Left ventricle myocardium inferior (tissue), 1 donor: ENCODE measurements at regions not wholly inside any gene's neighbourhood (a gene's known extent, or its start where the extent isn't known, plus 50 kb on each side); places are given as distances from the start of the nearest gene placed in this dataset.

Experiments
- DNase-seq: peaks from one replicate; pipeline ENCODE4 v3.0.0-alpha.2; 2020
- H3K27ac ChIP-seq: fragments of 200-600 bp; replicated peaks from 2 replicates; pipeline ENCODE4 v1.8.0; 2021
- H3K27me3 ChIP-seq: fragments of 200-600 bp; 2 replicates; pipeline ENCODE4 v1.8.0; 2021; ENCODE audit warnings: low read depth
- H3K36me3 ChIP-seq: fragments of 200-600 bp; 2 replicates; pipeline ENCODE4 v1.8.0; 2021
- H3K4me1 ChIP-seq: fragments of 200-600 bp; 2 replicates; pipeline ENCODE4 v1.8.0; 2021
- H3K4me3 ChIP-seq: fragments of 200-600 bp; 2 replicates; pipeline ENCODE4 v1.8.0; 2021; ENCODE audit warnings: mild to moderate bottlenecking, moderate library complexity
- H3K9me3 ChIP-seq: fragments of 200-600 bp; replicated peaks from 2 replicates; pipeline ENCODE4 v1.8.0; 2021
- intact Hi-C: fragments of 100-400 bp; cut with micrococcal nuclease; formaldehyde crosslinking; loops from one replicate; pipeline ENCODE4 v1.11.0; 2022
- TF ChIP-seq, protein P1 (sequence below): fragments of 200-600 bp; IDR thresholded peaks from 2 replicates; pipeline ENCODE4 v1.8.0; 2021; ENCODE audit warnings: antibody characterized with exemption, mild to moderate bottlenecking, borderline replicate concordance
- donor health status: DM: no; HTN: yes; CAD: no; lungs with severe emphysema.

- no peak overlapping the region for H3K27ac ChIP-seq
- no peak for DNase-seq
Measured at GRCh38 chr7:46651070-46651469, 730.0 kb upstream of the IGFBP3 start.

DNA sequence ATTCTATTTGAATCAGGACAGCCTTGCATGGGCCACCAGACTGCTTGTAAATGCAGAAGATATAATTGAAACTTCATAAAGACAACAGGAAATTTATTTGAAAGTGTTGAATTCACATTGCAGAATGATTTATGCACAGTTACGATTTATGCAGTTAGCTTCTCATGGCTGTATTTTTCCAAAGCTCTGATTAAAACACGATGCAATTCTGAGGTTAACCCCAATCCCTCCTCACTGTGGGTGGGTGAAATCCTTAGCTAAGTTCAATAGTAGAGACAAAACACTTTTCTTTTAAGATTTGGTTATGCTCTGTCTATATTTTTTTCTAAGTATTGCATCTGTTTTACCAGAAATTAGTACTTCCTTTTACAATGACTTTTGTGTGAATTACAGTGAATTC lies 728.8 kb upstream of the IGFBP3 start:
- H3K4me1 ChIP-seq = no peaks in the 10 kb centered on the region
- intact Hi-C loops = no loop called here
- DNase-seq = no peak
- H3K27ac ChIP-seq = no peak overlapping the region
- H3K9me3 ChIP-seq = no peaks in the 10 kb centered on the region
- H3K4me3 ChIP-seq = no peak overlapping the region
- TF ChIP-seq, protein P1, sequence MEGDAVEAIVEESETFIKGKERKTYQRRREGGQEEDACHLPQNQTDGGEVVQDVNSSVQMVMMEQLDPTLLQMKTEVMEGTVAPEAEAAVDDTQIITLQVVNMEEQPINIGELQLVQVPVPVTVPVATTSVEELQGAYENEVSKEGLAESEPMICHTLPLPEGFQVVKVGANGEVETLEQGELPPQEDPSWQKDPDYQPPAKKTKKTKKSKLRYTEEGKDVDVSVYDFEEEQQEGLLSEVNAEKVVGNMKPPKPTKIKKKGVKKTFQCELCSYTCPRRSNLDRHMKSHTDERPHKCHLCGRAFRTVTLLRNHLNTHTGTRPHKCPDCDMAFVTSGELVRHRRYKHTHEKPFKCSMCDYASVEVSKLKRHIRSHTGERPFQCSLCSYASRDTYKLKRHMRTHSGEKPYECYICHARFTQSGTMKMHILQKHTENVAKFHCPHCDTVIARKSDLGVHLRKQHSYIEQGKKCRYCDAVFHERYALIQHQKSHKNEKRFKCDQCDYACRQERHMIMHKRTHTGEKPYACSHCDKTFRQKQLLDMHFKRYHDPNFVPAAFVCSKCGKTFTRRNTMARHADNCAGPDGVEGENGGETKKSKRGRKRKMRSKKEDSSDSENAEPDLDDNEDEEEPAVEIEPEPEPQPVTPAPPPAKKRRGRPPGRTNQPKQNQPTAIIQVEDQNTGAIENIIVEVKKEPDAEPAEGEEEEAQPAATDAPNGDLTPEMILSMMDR = no peak
- H3K36me3 ChIP-seq = no peaks in the 10 kb centered on the region
- no peaks in the 10 kb centered on the region for H3K27me3 ChIP-seq

More at GRCh38 chr7:46651070-46651469, 730.0 kb upstream of the IGFBP3 start:
- H3K4me3 ChIP-seq = no peak overlapping the region
- no peaks in the 10 kb centered on the region for H3K4me1 ChIP-seq
- no peaks in the 10 kb centered on the region for H3K9me3 ChIP-seq
- H3K27me3 ChIP-seq = no peaks in the 10 kb centered on the region
- intact Hi-C loops = no loop called here
- no peaks in the 10 kb centered on the region for H3K36me3 ChIP-seq
- TF ChIP-seq, protein P1 = no peak

- no peaks in the 10 kb centered on the region for H3K4me1 ChIP-seq
- H3K27ac ChIP-seq = no peak overlapping the region
- DNase-seq = no peak
- H3K9me3 ChIP-seq = no peaks in the 10 kb centered on the region
- H3K36me3 ChIP-seq = no peaks in the 10 kb centered on the region
- no peaks in the 10 kb centered on the region for H3K27me3 ChIP-seq
- H3K4me3 ChIP-seq = no peak overlapping the region
- TF ChIP-seq, protein P1 = no peak
- intact Hi-C loops = no loop called here
Measured at GRCh38 chr7:46637793-46638735, 717.0 kb upstream of the IGFBP3 start.

DNA sequence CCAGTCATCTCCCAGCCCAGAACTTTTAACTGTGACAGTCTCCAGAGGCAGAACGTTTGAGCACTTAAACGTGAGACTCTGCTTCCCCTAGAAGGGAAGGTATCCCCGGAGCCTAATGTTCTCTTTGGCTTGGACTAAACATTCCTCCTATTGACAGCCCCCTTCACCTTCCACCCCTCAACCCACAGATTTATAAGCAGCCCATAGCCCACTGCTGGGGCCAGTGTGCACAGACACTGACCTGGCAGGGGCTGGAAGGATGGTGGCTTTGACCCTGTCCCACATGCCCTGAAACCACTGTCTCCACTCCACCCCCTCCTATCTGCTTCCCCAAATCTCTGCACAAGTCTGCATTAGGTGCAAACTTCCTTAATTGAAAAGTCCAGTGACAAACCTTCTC lies 715.0 kb upstream of the IGFBP3 start:
- no peaks in the 10 kb centered on the region for H3K36me3 ChIP-seq
- TF ChIP-seq, protein P1 = no peak
- no peak overlapping the region for H3K4me3 ChIP-seq
- DNase-seq = no peak
- no peaks in the 10 kb centered on the region for H3K4me1 ChIP-seq
- no peaks in the 10 kb centered on the region for H3K9me3 ChIP-seq
- no peaks in the 10 kb centered on the region for H3K27me3 ChIP-seq
- intact Hi-C loops = no loop called here
- H3K27ac ChIP-seq = no peak overlapping the region

DNA sequence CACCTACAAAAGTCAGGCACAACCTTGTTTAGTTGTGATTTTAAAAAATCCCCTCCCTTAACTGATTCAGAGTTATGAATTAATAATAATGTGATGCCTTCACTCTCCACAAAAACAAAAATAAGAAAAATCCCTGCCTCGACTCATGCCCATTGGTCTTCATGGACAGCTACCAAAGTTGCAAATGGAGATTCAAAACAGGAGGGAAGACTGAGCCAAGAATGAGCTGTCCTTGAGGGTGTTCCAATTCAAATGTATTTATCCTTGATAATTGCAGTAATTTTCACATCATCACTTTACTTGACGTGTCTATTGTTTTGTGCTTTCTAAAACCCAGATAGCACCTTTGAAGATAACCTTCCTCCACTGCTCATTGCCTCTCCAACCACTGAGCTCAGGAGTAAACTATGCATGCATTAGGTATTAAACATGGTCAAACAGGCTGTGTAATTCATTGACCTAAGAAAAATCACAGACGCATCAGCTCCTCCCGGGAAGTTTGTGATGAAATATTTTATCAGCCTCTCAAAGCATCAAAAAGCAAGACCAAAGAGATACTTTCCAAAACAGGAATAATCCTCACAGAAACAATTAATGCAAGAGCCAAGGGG lies 712.7 kb upstream of the IGFBP3 start:
- TF ChIP-seq, protein P1 = no peak
- Histone ChIP-seq H3K9me3 (no peaks in the 10 kb centered on the region), H3K27ac (no peak overlapping the region), H3K4me3 (no peak overlapping the region), H3K4me1 (no peaks in the 10 kb centered on the region), H3K27me3 (no peaks in the 10 kb centered on the region), H3K36me3 (no peaks in the 10 kb centered on the region)
- intact Hi-C loops = no loop called here
- no peak for DNase-seq
